ENCODE measurements at regions not wholly inside any gene's neighbourhood (a gene's known extent, or its start where the extent isn't known, plus 50 kb on each side); places are given as distances from the start of the nearest gene placed in this dataset.

GRCh38 chr6:114520976-114521375 lies 178.2 kb upstream of the HS3ST5 start:
- DNase-seq: no peak

GRCh38 chr6:114514170-114514569 lies 171.3 kb upstream of the HS3ST5 start:
- DNase-seq: no peak

GRCh38 chr6:114471450-114471849 lies 128.6 kb upstream of the HS3ST5 start:
- no peak for DNase-seq

- no peak for DNase-seq
These were observed 125.1 kb upstream of the HS3ST5 start for GRCh38 chr6:114467931-114468330.

GRCh38 chr6:114465511-114465910 lies 122.7 kb upstream of the HS3ST5 start:
- no peak for DNase-seq

GRCh38 chr6:114453737-114454276 lies 111.0 kb upstream of the HS3ST5 start:
- no peak for DNase-seq

- DNase-seq: no peak
These were observed 110.1 kb upstream of the HS3ST5 start for GRCh38 chr6:114452785-114453401.

- DNase-seq: no peak
These were observed 107.8 kb upstream of the HS3ST5 start for GRCh38 chr6:114450631-114451030.

GRCh38 chr6:114449659-114450058 lies 106.8 kb upstream of the HS3ST5 start:
- DNase-seq: no peak

- DNase-seq: peak; percentile 10
These were observed 103.5 kb upstream of the HS3ST5 start for GRCh38 chr6:114446342-114446741.

- peak; percentile 78 for DNase-seq
These were observed 103.0 kb upstream of the HS3ST5 start for GRCh38 chr6:114445846-114446245.

- DNase-seq: no peak
These were observed 96.6 kb upstream of the HS3ST5 start for GRCh38 chr6:114439411-114439810.

GRCh38 chr6:114437235-114437634 lies 94.4 kb upstream of the HS3ST5 start:
- DNase-seq: no peak

- no peak for DNase-seq
These were observed 93.9 kb upstream of the HS3ST5 start for GRCh38 chr6:114436691-114437090.

- no peak for DNase-seq
These were observed 93.2 kb upstream of the HS3ST5 start for GRCh38 chr6:114435985-114436384.

- peak; percentile 91 for DNase-seq
These were observed 89.6 kb upstream of the HS3ST5 start for GRCh38 chr6:114432400-114432799.

GRCh38 chr6:114431641-114432040 lies 88.8 kb upstream of the HS3ST5 start:
- DNase-seq: peak; percentile 74

- peak; percentile 79 for DNase-seq
These were observed 87.8 kb upstream of the HS3ST5 start for GRCh38 chr6:114430534-114431124.

- DNase-seq: peak; percentile 22
These were observed 85.5 kb upstream of the HS3ST5 start for GRCh38 chr6:114428341-114428740.

- no peak for DNase-seq
These were observed 78.4 kb upstream of the HS3ST5 start for GRCh38 chr6:114421199-114421598.

GRCh38 chr6:114419175-114419574 lies 76.4 kb upstream of the HS3ST5 start:
- peak; percentile 51 for DNase-seq

- DNase-seq: no peak
These were observed 75.6 kb upstream of the HS3ST5 start for GRCh38 chr6:114418304-114418972.

- DNase-seq: no peak
These were observed 64.7 kb upstream of the HS3ST5 start for GRCh38 chr6:114407426-114408035.
